Esophagus squamous epithelium (tissue), 5 donors: ENCODE measurements at regions not wholly inside any gene's neighbourhood (a gene's known extent, or its start where the extent isn't known, plus 50 kb on each side); places are given as distances from the start of the nearest gene placed in this dataset.

Source experiments
- DNase-seq: peaks from one replicate; lab custom pipeline; 2025; lab: John Stamatoyannopoulos, UW
- H3K27ac ChIP-seq, 4 donors: fragments of 200-600 bp; sonication (generic); one replicate each; pipeline ENCODE4 v1.5.1; 2016 to 2019; ENCODE audit warnings: mild to moderate bottlenecking in 1 of 4
- H3K27me3 ChIP-seq, 4 donors: fragments of 200-600 bp; sonication (generic); 1 replicate in 3 of 4; 2 replicates in 1 of 4; pipeline versions ENCODE4 v1.5.1 to v1.6.0; 2017 to 2021; ENCODE audit warnings: antibody characterized with exemption in 1 of 4
- H3K36me3 ChIP-seq, 3 donors: fragments of 200-600 bp; sonication (generic); one replicate each; pipeline ENCODE4 v1.5.1; 2016 to 2019
- H3K4me1 ChIP-seq, 3 donors: fragments of 200-600 bp; sonication (generic); one replicate each; pipeline ENCODE4 v1.5.1; 2017 to 2019
- H3K4me3 ChIP-seq, 4 donors: fragments of 200-600 bp; sonication (generic); 1 replicate in 3 of 4; 2 replicates in 1 of 4; pipeline ENCODE4 v1.5.1; 2016 to 2019; ENCODE audit warnings: mild to moderate bottlenecking in 2 of 4, moderate library complexity in 1 of 4
- H3K9me3 ChIP-seq, 3 donors: fragments of 200-600 bp; sonication (generic); one replicate each; pipeline ENCODE4 v1.5.1; 2016 to 2019
- POLR2A ChIP-seq, 4 donors: fragments of 450-650 bp; IDR thresholded peaks; one replicate each; pipeline ENCODE4 v1.6.1; 2017; ENCODE audit warnings: antibody characterized with exemption in 4 of 4, mild to moderate bottlenecking in 4 of 4, moderate library complexity in 3 of 4
- WGBS, 2 donors: methylation state at CpG; one replicate each; pipeline ENCODE4 v1.1.5; 2018; 5-methylcytosine and 5-hydroxymethylcytosine counted together
- intact Hi-C: fragments of 100-400 bp; cut with DNase I; formaldehyde crosslinking; loops from one replicate; pipeline ENCODE4 v1.15.0; 2022
- TF ChIP-seq, protein P1 (sequence below), 6 experiments: fragments of 450-650 bp in 4 of 6; fragments of 200-600 bp in 2 of 6; sonication (generic) in 2 of 6; IDR thresholded peaks; one replicate each; pipeline ENCODE4 v1.5.1; 2016 to 2019; ENCODE audit warnings: antibody characterized with exemption in 6 of 6, mild to moderate bottlenecking in 4 of 6, moderate library complexity in 4 of 6
- donor health status: DM: yes; HTN: yes; CAD: no.

GRCh38 chr3:56969851-56970250, 90.6 kb upstream of the SPATA12 start:
- WGBS, 2 donors, result 41 to 75% methylated on average over 1 of the region's 1 CpG

DNA sequence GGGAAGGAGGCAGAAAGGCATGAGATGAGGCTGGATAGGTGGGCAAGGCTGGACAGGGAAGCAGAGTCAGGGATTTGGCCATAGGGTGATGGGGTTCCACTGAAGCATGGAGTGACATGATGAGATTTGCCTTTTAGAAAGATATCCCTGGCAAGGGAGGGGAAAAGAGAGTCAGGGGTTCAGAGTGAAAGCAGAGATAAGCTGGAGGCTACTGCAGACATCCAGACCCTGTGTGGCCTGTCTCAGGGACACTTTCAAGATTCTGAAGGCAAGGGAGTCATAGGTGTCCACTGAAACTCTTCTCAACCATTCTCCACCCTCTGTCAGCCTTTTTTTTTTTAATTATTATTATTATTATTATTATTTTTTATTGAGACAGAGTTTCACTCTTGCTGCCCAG, 94.0 kb upstream of the SPATA12 start:
- Histone ChIP-seq H3K27ac (no peak overlapping the region), H3K9me3 (no peaks in the 10 kb centered on the region), H3K4me1 (no peaks in the 10 kb centered on the region), H3K27me3 (no peaks in the 10 kb centered on the region), H3K36me3 (no peaks in the 10 kb centered on the region), H3K4me3 (no peak overlapping the region)
- DNase-seq, result no peak
- intact Hi-C loops, result no loop called here
- TF ChIP-seq POLR2A (IDR thresholded peaks at IDR 0.05), result no peak
- TF ChIP-seq, protein P1, sequence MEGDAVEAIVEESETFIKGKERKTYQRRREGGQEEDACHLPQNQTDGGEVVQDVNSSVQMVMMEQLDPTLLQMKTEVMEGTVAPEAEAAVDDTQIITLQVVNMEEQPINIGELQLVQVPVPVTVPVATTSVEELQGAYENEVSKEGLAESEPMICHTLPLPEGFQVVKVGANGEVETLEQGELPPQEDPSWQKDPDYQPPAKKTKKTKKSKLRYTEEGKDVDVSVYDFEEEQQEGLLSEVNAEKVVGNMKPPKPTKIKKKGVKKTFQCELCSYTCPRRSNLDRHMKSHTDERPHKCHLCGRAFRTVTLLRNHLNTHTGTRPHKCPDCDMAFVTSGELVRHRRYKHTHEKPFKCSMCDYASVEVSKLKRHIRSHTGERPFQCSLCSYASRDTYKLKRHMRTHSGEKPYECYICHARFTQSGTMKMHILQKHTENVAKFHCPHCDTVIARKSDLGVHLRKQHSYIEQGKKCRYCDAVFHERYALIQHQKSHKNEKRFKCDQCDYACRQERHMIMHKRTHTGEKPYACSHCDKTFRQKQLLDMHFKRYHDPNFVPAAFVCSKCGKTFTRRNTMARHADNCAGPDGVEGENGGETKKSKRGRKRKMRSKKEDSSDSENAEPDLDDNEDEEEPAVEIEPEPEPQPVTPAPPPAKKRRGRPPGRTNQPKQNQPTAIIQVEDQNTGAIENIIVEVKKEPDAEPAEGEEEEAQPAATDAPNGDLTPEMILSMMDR (IDR thresholded peaks at IDR 0.05), result no peak

More at GRCh38 chr3:56969851-56970250, 90.6 kb upstream of the SPATA12 start:
- TF ChIP-seq, protein P1 (IDR thresholded peaks at IDR 0.05), result no peak
- no peak for TF ChIP-seq POLR2A (IDR thresholded peaks at IDR 0.05)
- intact Hi-C loops, result no loop called here
- no peaks in the 10 kb centered on the region for H3K36me3 ChIP-seq
- no peaks in the 10 kb centered on the region for H3K9me3 ChIP-seq
- no peaks in the 10 kb centered on the region for H3K4me1 ChIP-seq
- H3K4me3 ChIP-seq, result no peak overlapping the region
- H3K27me3 ChIP-seq, result no peaks in the 10 kb centered on the region
- no peak overlapping the region for H3K27ac ChIP-seq
- DNase-seq, result no peak

GRCh38 chr3:56966104-56966503, 94.4 kb upstream of the SPATA12 start:
- Histone ChIP-seq H3K27me3 (no peaks in the 10 kb centered on the region), H3K36me3 (no peaks in the 10 kb centered on the region), H3K9me3 (no peaks in the 10 kb centered on the region), H3K4me3 (no peak overlapping the region), H3K27ac (no peak overlapping the region), H3K4me1 (no peaks in the 10 kb centered on the region)
- DNase-seq, result no peak
- intact Hi-C loops, result no loop called here
- WGBS, 2 donors, result 91 to 97% methylated on average over 1 of the region's 1 CpG
- TF ChIP-seq, protein P1 (IDR thresholded peaks at IDR 0.05), result no peak
- no peak for TF ChIP-seq POLR2A (IDR thresholded peaks at IDR 0.05)

- TF ChIP-seq, protein P1 (IDR thresholded peaks at IDR 0.05), result no peak
- TF ChIP-seq POLR2A (IDR thresholded peaks at IDR 0.05), result no peak
- Histone ChIP-seq H3K4me1 (no peaks in the 10 kb centered on the region), H3K27ac (no peak overlapping the region), H3K27me3 (no peaks in the 10 kb centered on the region), H3K36me3 (peaks cover 0 to 16% (median 0%) of the 10 kb centered on the region in 3 donors), H3K4me3 (no peak overlapping the region), H3K9me3 (no peaks in the 10 kb centered on the region)
- WGBS, 2 donors, result 88 to 100% methylated on average over 2 of the region's 2 CpGs
- intact Hi-C loops, result no loop called here
- no peak for DNase-seq
Measured at GRCh38 chr3:56962922-56963321, 97.5 kb upstream of the SPATA12 start.

DNA sequence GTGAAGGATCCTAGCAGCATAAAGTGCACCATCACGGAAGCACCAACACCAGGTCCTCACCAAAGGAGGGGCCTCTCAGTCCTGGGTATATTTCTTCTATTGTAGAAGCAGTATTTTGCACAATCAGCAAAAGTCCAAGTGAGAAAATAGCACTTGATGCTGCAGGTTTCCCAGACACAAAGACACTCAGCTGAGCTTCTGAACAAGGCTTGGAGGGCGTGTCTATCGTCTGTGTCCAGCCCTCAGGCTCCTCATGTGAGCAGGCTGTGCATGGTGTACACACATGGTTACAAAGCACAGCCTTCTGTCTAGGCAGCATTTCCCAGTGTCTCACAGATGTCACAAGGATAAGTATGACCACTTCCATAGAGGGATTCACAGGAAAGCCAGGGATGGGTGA, 98.3 kb upstream of the SPATA12 start:
- no peak for DNase-seq
- WGBS, 2 donors, result 33 to 80% methylated on average over 3 of the region's 3 CpGs

More for the DNA sequence above, 98.3 kb upstream of the SPATA12 start:
- no peak overlapping the region for H3K27ac ChIP-seq
- H3K9me3 ChIP-seq, result no peaks in the 10 kb centered on the region
- H3K4me3 ChIP-seq, result no peak overlapping the region
- intact Hi-C loops, result no loop called here
- no peak for TF ChIP-seq POLR2A (IDR thresholded peaks at IDR 0.05)
- TF ChIP-seq, protein P1 (IDR thresholded peaks at IDR 0.05), result no peak
- H3K4me1 ChIP-seq, result no peaks in the 10 kb centered on the region
- no peaks in the 10 kb centered on the region for H3K27me3 ChIP-seq
- H3K36me3 ChIP-seq, result peaks cover 0 to 23% (median 0%) of the 10 kb centered on the region in 3 donors
